Stimulated activated CD4-positive, alpha-beta T cell treated with anti-CD3 and anti-CD28 coated beads, Interleukin-1b, Interleukin-23, amount 100 ng/mL, for 48 hours (primary cell): ENCODE measurements at regions not wholly inside any gene's neighbourhood (a gene's known extent, or its start where the extent isn't known, plus 50 kb on each side); places are given as distances from the start of the nearest gene placed in this dataset.
A peak's percentile ranks its signal among the peaks of the same experiment; 100 is the strongest.
"Not testable (repeated sequence)": the region's sequence is repeated elsewhere in the genome, so short reads cannot be mapped to it uniquely, and the experiment has no call there.

Experiments
- DNase-seq: peaks from one replicate; pipeline ENCODE4 v3.0.0-alpha.2; 2020

DNA sequence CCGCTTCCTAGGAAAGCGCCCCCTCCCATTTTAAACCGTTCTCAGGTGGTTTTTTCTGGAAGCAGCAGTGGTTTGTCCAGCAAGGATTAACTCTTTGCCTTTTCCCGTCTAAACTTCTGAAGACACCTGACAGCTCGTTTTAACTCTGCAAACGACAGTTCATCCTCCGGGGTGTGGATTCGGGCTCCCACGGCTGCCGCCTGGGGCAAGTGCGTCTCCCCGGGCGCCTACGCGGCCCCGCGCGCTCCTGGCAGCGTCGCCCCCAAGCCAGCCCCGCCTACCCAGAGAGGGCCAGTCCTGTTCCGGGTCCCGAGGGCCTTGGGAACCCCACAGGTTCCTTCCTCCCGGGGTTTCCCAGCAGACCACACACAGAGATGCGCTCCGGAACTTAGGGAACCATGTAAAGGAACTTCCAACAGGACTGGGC is 54.4 kb downstream of the PRR18 start:
- no peak for DNase-seq

DNA sequence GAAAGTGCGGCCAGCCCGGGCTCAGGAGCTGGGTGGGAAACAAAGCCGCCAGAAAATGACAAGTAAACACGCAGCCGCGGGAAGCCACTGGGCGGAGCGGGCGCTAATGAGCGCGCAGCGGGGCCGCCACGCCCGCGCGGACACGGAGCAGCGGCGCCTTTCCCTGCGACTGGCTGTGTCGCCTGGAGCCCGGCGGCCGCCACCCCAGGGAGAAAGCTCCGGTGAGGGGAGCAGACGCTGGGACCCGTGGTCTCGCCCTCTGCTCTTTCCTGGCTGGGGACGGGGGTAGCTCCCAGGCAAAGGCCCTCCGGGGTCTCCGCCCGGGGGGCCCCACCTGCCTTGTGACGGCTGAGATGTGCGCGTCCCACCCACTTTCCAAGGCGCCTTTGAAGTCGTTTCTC is 54.9 kb downstream of the PRR18 start:
- no peak for DNase-seq

DNA sequence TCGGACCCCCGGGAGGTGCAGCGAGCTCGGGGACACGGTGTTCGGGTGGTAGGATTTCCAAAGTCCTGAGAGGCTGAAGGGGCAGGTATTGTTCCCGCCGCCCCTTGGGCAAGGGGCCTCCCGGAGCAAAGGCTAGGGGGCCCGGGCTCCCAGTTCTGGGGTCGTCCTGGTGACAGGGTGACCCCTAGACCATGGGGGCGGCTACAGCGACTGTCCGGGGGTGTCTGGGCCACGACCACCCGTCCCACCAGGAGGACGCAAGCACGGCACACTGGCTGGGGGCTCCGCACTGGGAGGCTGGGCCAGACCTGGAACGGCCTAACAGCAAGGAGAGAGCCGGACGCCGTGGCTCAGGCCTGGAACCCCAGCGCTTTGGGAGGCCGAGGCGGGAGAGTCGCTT is 55.6 kb downstream of the PRR18 start:
- DNase-seq = no peak

DNA sequence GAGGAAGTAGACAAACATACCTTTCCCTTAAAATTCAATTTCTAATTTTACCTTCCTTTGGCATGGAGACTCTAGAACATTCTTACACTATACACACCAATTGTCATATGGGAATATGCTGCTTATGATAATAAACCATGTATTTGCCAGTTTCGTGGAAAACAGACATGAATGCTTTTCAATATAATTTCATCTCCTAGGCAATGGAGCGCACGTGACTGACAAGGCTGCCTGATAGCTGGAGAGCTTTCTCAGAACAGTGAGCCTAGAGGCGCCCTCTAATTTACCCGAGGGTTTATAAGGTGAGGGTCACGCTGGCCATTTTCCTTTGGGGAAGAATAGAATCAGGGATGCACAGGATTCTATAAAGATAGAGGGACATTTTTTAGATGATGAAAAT is 56.5 kb downstream of the PRR18 start:
- DNase-seq = no peak

DNA sequence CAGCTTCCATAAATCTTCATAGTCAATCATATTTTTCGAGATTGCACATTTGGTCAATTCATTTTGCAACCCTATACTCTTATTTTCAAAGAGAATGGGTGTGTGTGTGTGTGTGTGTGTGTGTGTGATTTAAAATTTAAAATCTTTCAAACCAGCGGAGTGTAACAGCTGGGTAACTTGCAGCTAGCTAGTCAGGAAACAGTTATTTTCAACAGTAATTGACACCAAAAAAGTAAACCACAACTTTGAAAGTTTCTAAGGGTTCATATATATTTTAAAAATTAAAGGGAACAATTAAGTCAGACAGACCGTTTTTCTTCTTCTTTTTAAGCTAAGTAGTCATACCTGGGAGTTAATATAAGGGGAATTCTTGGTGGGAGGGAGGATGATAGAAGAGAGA is 57.0 kb downstream of the PRR18 start:
- DNase-seq = no peak

DNA sequence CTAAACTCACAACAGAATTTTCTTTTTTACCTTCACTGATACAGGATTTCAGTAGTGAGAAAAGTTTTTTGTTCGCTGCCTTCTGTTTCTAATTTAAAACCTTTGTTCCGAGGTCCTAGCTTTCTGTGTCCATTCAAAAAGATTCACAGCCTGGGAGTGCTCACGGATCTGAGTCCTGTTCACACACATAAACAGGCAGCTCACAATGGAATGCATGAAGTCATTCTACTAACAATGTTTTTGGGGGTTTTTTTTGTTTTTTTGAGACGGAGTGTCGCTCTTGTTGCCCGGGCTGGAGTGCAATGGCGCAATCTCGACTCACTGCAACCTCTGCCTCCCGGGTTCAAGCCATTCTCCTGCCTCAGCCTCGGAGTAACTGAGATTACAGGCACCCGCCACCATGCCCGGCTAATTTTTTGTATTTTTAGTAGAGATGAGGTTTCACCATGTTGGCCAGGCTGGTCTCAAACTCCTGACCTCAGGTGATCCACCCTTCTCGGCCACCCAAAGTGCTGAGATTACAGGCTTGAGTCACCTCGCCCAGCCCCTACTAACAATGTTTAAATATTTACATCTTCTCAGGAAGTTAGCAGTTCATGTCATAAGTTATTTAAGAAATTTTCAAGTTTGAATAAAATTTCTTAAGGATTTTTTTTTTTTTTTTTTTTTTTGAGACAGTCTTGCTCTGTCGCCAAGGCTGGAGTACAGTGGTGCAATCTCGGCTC is 59.0 kb downstream of the PRR18 start:
- not testable (repeated sequence) for DNase-seq

DNA sequence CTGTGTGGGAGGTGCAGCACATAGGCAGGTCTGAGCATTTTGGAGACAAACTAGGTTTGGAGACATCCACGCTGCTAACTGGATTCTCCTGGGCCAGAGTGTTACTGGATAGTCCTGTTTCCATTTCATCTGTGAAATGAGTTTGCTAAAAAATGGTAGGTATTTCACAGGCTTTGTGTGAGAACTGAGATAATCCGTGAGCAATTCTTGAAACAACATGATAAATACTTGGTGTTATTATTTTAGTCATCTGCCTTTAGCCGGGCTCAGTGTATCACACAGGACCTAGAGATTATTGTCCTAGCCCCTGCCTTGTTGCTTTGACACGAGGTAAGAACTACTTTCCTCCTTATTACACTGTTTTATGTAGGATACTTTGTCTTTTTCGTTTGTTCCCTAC is 63.0 kb downstream of the PRR18 start:
- DNase-seq = no peak

DNA sequence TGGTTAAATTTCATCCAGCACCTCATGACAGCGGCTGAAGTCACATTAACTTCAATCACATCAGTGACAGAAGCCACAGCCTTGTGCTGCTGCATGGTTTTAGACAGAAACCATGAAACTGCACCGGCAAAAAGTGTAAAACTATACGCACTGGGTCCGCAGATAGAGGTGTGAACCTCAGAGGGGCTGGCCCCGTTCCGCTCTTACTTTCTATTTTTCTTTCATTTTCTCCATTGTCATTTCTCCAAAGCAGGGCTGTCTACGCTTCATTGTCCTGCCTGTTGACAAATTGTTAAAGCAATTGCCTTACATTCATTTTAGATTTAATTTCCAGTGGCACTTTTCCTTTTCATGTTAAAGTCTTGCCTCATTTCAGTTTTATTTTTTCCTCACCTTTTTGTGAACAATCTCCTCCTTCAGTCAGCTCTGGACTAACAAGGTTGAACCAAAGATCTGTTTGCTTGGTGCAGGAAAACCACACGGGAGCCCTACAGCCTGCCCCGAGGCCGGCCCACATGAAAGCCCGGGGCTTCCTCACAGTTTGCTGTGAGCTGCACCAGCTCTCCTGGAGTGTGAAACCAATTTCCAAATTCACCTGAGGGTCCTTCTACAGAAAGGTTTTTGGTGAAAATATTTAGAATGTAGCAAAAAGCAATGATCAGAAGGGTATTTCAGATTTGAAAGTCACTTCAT is 63.7 kb downstream of the PRR18 start:
- peak; percentile 44 for DNase-seq

DNA sequence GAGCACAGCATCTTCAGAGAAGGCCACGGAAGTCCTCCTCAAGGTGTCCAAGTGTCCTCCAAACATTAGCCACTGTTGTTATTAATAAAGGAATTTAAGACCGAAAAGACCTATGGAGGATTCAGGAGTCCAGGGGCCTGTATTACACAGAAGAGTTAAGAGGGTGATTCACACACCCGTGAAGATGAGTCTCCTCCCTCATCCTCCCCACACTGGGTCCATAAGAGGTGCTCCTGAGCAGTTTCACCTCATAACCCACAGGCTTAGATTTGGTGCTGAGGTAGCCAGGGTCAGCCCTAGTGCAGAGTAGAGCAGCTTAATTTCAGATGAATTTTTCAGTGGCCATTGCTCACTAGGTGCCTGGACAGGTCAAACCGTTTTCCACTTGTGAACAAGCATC is 65.3 kb downstream of the PRR18 start:
- DNase-seq = no peak

DNA sequence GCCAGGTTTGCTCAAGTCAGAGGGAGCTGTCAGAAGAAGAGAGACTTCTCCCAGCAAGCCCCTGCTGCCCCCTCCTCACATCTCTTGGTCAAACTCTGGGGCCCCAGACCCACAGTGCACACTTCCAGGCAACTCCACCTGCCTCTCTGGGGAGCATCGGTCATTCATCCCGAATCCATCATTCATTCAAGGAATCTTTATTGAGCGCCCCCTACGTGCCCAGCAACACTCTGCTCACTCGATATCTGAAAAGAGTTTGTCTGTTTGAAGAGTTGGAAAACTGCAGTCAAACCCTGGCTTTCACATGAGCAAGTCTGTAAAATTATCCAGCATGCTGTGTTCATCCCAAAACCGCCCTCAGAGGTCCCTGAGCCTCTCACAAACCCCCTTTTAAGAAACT is 66.2 kb downstream of the PRR18 start:
- no peak for DNase-seq

DNA sequence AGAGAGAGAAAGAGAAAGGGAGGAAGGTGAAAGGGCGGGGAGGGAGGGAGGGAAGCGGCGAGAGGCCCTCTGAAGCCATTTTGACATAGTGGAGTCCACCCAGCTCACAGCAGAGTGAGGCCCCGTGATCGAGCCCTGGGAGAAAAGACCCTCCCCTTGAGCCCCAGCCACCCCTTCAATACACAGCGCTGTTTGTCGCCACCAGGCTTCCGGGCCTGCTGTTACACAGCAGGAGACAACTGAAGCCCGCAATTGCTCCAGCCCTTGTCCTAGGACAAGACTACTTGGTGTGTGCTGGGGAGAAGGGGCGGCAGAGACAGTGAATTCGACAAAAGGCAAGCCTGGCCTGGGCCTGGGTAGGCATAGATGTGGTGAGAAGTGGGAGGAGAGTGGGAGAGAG is 67.3 kb downstream of the PRR18 start:
- DNase-seq = no peak

DNA sequence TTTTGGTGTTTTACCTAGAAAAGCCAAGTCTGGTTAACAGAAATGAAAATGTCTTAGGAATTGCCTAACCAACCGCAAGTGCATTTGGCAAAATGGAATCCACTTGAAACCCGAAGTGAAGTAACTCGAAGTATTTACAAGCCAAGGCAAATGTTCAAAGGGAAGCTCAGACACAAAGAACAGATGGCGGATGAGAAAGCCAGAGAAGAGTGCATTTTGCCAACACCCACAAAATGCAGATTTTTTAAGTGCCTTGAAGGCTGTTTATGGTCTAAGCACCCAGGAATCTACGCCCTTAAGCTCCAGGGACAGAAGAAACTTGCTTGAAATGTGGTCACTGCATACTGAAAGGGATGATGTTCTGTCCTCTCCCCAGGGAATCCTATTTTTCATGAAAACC is 70.0 kb upstream of the TBXT start:
- no peak for DNase-seq

DNA sequence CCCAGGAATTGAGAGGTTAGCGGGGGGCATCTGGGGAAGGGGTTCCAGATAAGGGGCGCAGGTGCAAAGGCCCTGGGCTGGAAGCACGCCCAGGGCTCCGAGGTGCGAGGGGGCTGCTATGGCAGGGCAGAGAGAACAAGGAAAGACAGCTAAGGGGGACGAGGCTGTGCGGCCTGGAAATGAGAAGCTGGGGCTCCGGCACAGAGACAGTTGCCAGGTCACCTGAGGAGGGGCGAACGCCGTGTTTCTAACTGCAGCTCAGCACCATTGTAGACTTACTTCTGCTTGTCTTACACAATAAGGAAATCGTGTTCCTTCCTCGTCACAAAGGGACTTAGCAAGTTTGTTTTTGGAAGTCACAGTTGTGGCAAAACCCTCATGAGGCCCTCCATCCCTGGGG is 68.9 kb upstream of the TBXT start:
- no peak for DNase-seq

DNA sequence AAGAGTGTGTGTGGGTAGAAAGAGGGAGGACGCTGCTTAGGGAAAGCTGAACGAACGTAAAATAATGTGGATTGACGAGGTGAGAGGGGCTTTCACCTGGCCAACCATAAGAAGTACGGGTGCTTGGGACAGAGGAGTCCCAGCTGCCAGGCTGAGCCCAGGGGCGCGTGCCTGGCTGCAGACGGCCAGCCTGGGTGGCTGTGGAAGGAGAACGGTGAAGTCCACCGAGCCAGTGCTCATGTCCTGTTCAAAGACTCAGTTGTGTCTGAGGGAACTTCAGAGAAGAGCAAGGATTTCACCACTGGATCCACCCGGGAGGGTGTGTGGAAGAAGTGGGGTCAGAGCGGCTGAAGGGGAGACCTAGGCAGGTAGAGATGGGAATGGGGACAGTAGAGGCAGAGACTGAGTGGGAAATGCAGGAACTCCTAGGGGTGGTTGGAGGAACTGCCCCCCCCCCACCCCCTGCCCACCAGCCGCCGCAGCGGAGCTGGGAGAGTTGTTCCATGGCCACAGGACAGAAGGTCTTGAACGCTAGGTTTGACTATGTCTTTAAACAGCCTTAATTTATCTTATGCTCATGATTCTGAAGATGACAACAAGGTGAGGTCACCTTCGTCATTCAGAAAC is 68.1 kb upstream of the TBXT start:
- no peak for DNase-seq

DNA sequence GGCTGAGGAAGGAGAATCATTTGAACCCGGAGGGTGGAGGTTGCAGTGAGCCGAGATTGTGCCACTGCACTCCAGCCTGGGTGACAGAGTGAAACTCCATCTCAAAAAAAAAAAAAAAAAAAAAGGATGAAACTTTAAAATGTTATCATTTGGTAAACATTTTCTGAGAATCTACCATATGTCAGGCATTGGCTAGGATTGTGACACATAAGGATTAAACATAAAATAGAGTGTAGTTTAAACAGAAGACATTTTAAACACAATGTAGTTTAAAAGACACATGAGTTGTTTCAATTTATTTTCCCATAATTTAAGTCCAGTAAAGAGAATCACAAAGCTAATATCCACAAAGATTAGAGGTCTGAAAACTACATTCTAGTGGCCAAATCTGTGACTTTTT is 63.5 kb upstream of the TBXT start:
- not testable (repeated sequence) for DNase-seq

DNA sequence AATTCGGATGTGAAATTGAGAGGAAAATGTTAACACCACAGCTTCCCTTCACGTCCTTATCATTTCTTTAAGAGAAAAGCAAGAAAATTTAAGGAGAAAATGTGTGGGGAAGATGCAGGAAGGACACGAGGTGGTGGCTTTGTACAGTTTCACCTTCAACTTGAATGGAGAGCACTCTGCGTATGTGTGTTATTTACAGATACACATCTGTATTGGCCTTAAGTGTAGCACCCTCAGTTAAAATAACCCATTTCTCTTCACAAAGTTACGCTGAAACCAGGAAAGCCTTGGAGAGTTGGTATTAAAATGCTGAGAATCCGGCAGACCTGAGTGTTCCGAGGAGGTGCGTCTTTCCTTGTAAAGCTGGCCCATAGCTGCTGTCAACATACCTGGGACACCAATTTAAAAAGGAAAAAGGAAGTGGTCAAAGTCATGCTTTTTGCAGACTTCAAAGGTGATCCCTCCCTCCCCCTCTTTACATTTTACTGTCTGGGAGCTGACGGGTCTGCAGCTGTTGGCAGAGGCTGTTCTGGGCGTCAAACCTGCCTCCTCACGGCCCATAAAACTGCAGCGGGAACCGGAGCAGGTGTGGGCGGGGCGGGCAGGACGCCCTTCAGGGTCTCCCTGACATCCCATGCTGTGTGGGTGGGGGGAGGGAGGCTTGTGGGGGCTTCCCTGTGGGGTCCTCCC is 61.3 kb upstream of the TBXT start:
- no peak for DNase-seq

DNA sequence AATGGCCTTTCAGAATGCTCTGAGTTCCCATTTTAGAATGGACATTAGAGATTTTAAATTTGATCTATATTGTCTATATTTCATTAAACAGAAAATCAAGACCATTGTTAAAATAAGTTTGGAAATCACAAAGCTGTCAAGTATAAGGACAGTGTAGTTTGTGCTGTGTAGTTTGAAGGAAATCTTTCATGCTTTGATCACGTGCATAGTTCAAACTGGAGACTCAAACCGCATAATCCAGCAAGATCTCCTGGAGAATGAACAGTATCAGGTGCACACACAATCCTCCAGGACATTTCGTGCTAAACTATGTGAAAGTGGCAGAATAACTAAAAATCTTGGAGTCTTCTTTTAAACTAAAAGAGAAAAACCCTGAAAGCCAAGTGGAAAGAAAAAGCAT is 60.8 kb upstream of the TBXT start:
- DNase-seq = no peak

DNA sequence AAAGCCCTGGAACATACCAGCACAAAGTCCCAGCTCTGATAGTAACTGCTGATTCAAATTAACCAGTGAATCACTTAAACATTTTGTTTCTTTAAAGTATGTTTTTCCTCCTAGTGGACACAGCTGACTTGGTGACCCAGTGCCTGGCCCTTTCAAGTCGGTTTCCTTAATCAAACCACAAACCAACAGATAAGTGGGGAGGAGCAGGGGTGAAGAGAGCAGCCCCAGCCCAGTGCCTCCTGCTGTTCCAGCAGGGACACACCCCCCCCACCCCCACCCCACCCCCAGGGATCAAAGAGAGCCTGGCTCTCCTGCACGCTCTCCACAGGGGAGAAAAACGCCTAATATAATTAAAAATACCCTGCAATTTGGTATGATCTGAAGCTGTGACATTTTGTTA is 55.4 kb upstream of the TBXT start:
- DNase-seq = no peak

DNA sequence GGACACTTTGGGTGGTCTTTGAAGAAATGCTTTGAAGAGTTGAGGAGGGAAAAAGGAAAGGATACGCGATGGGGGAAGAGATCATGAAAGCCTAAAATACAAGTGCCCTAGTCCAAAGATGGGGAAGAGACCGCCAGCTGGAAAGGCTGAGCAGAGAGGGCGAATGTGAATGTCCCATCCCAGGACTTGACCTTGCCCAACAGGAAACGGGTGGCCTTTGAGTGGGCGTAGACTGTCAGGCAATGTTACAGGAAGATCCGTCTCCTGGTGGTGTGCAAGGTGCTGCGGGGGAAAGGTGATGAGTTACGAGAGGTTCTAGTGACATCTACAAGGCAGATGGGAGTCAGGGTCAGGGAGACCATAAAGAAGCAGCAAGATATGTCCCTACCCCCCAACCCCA is 55.0 kb upstream of the TBXT start:
- no peak for DNase-seq

DNA sequence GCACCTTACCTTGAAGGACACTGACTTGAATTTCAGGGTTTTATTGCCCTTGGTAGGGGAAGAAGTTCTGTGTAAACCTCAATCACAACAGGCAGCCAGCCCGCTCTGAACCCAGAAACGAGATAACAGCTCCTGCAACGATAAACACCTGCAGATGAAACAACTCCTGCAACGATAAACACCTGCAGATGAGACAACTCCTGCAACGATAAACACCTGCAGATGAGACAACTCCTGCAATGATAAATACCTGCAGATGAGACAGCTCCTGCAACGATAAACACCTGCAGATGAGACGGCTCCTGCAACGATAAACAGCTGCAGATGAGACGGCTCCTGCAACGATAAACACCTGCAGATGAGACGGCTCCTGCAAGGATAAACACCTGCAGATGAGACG is 54.0 kb upstream of the TBXT start:
- no peak for DNase-seq

DNA sequence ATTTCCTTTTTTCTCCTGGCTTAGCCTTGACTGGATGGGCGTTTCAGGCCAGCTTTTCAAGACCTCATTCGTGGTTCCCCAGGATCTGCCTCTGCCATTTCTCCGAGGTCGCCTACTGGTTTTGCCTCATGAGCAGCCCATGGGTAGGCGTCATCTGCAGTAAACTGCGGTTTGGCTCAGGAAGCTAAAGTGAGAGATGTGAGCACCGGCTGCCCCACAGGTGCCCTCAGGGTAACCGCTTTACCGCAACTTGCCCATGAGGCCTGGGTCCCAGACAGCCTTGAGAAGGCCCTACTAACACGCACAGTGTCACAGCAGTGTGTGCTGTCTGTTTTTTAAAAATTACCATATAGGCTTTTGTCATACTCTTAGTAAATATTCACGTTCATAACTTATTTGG is 53.4 kb upstream of the TBXT start:
- DNase-seq = peak; percentile 27
